ENCODE measurements at regions not wholly inside any gene's neighbourhood (a gene's known extent, or its start where the extent isn't known, plus 50 kb on each side); places are given as distances from the start of the nearest gene placed in this dataset.

DNA sequence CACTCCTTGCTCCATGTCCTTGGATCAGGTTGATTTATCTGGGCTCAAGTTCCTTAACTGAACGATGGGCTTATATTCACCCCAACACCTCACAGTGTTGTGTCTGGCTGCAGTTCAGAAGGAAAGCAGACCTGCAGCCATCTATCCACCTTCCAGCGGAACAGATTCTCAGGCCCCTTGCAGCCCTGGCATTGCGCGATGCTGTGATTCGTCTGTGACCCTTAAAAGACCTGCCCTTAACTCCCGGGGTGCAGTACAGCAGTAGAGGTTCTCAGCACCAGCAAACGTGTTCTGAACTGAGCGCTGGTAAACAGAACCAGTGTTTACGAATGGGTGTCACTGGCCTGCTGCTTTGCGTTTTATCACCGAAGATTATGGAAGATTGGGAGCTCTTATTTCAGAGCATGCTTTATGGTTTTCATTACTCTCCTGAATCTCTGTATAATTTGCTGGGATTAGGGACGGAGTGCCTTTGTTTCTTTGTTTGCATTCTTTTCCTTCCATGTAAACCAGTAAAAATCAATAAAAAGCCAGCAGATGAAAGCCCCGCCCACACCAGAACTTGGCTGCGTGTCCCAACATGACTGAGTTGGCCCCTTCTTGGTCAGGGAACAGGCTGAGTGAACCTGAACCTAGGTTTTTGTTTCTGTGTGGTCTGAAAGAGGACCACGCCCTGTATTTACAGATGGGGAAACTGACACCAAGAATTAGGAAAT lies 286.7 kb upstream of the CRY1 start:
- POLR2A ChIA-PET: no interaction called here
- TF ChIP-seq EZH2phosphoT487 (IDR thresholded peaks at IDR 0.05; ENCODE audit: borderline replicate concordance, low read depth, low read length) (no peak), CTCF (conservative IDR thresholded peaks at IDR 0.05; ENCODE audit: low read length) (no peak)
- DNase-seq (ENCODE audit: low spot score): no peak
- no peaks in the 10 kb centered on the region for H3K9me2 ChIP-seq (ENCODE audit: insufficient read depth, low read length)
- H3K9me3 ChIP-seq (ENCODE audit: low read length): no peaks in the 10 kb centered on the region
- H3K36me3 ChIP-seq (ENCODE audit: insufficient read depth, low read length): no peaks in the 10 kb centered on the region
- no peaks in the 10 kb centered on the region for H3K79me2 ChIP-seq (ENCODE audit: insufficient read depth, low read depth, low read length)
- CTCF ChIA-PET (ENCODE audit: unreplicated experiment): no interaction called here
- intact Hi-C loops (cut with micrococcal nuclease; ENCODE audit: unreplicated experiment): no loop called here
- H4K20me1 ChIP-seq (ENCODE audit: insufficient read depth, low read length): no peaks in the 10 kb centered on the region
- BruUV-seq (replicated peaks): no TSS peak
- H3K27ac ChIP-seq (ENCODE audit: low read depth, low read length, poor library complexity, severe bottlenecking): no peak overlapping the region
- H3K4me1 ChIP-seq (ENCODE audit: insufficient read depth, low read length, poor library complexity, severe bottlenecking): no peaks in the 10 kb centered on the region
- H2AFZ ChIP-seq (ENCODE audit: low read length): no peak overlapping the region
- H3K4me3 ChIP-seq (ENCODE audit: low read depth, low read length, poor library complexity, severe bottlenecking): no peak overlapping the region
- H3K4me2 ChIP-seq (ENCODE audit: low read length): no peak overlapping the region

GRCh38 chr12:107384645-107385044 lies 291.3 kb upstream of the CRY1 start:
- no peak for DNase-seq (ENCODE audit: low spot score)
- no peaks in the 10 kb centered on the region for H3K9me2 ChIP-seq (ENCODE audit: insufficient read depth, low read length)
- H3K4me1 ChIP-seq (ENCODE audit: insufficient read depth, low read length, poor library complexity, severe bottlenecking): no peaks in the 10 kb centered on the region
- intact Hi-C loops (cut with micrococcal nuclease; ENCODE audit: unreplicated experiment): no loop called here
- H3K79me2 ChIP-seq (ENCODE audit: insufficient read depth, low read depth, low read length): no peaks in the 10 kb centered on the region
- no peak overlapping the region for H2AFZ ChIP-seq (ENCODE audit: low read length)
- H3K4me3 ChIP-seq (ENCODE audit: low read depth, low read length, poor library complexity, severe bottlenecking): no peak overlapping the region
- BruUV-seq (replicated peaks): no TSS peak
- no peaks in the 10 kb centered on the region for H3K36me3 ChIP-seq (ENCODE audit: insufficient read depth, low read length)
- CTCF ChIA-PET (ENCODE audit: unreplicated experiment): no interaction called here
- H3K4me2 ChIP-seq (ENCODE audit: low read length): no peak overlapping the region
- TF ChIP-seq CTCF (conservative IDR thresholded peaks at IDR 0.05; ENCODE audit: low read length) (no peak), EZH2phosphoT487 (IDR thresholded peaks at IDR 0.05; ENCODE audit: borderline replicate concordance, low read depth, low read length) (no peak)
- H3K9me3 ChIP-seq (ENCODE audit: low read length): no peaks in the 10 kb centered on the region
- no peaks in the 10 kb centered on the region for H4K20me1 ChIP-seq (ENCODE audit: insufficient read depth, low read length)
- POLR2A ChIA-PET: no interaction called here
- H3K27ac ChIP-seq (ENCODE audit: low read depth, low read length, poor library complexity, severe bottlenecking): no peak overlapping the region

DNA sequence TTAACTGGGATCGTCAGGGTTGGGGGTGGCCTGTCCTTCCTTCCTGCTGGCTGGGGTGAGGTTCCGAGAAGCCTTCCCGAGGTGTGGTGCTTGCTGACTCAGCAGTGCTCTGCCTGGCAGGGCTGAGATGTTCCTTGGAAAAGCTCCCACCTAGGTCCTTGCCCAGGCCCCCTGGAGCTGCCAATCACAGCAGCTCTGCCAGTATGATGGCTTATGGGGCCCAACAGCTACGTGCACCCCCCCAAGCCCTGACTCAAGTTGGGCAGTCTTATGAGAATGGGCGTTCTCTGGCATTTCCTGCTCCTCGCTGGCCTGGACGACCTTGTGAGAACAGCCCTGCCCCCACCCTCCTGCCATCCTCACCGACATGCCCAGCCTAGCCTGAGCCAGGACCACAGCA lies 292.2 kb upstream of the CRY1 start:
- POLR2A ChIA-PET: no interaction called here
- H3K36me3 ChIP-seq (ENCODE audit: insufficient read depth, low read length): no peaks in the 10 kb centered on the region
- H3K4me1 ChIP-seq (ENCODE audit: insufficient read depth, low read length, poor library complexity, severe bottlenecking): no peaks in the 10 kb centered on the region
- TF ChIP-seq CTCF (conservative IDR thresholded peaks at IDR 0.05; ENCODE audit: low read length) (no peak), EZH2phosphoT487 (IDR thresholded peaks at IDR 0.05; ENCODE audit: borderline replicate concordance, low read depth, low read length) (no peak)
- H3K4me2 ChIP-seq (ENCODE audit: low read length): no peak overlapping the region
- no peak overlapping the region for H3K4me3 ChIP-seq (ENCODE audit: low read depth, low read length, poor library complexity, severe bottlenecking)
- no peak overlapping the region for H2AFZ ChIP-seq (ENCODE audit: low read length)
- no peaks in the 10 kb centered on the region for H3K9me2 ChIP-seq (ENCODE audit: insufficient read depth, low read length)
- no peaks in the 10 kb centered on the region for H3K9me3 ChIP-seq (ENCODE audit: low read length)
- H3K27ac ChIP-seq (ENCODE audit: low read depth, low read length, poor library complexity, severe bottlenecking): no peak overlapping the region
- CTCF ChIA-PET (ENCODE audit: unreplicated experiment): no interaction called here
- no peaks in the 10 kb centered on the region for H4K20me1 ChIP-seq (ENCODE audit: insufficient read depth, low read length)
- intact Hi-C loops (cut with micrococcal nuclease; ENCODE audit: unreplicated experiment): no loop called here
- H3K79me2 ChIP-seq (ENCODE audit: insufficient read depth, low read depth, low read length): no peaks in the 10 kb centered on the region
- no peak for DNase-seq (ENCODE audit: low spot score)
- no TSS peak for BruUV-seq (replicated peaks)
